ENCODE measurements at regions not wholly inside any gene's neighbourhood (a gene's known extent, or its start where the extent isn't known, plus 50 kb on each side); places are given as distances from the start of the nearest gene placed in this dataset.

DNA sequence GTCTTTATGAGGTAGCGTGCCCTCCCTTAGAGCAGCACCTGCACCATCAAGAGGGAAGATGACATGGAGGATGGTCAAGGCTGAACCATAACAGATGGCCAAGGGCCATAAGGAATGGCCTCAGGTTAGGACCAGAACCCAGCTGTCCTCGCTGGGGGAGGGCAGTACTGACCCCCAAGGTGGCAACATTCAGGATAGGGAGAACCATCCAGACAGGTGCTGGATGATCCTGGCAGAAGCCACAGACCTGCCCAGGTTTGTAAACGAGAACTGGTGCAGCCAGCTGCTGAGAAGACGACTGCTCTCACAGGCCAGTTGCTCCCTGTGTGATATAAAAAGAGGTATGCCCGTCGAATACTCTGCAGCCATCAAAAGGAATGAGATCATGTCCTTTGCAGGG is 320.4 kb downstream of the GLRX3 start:
- no peak for DNase-seq (ENCODE audit: low read depth)
- TF ChIP-seq, protein P1, sequence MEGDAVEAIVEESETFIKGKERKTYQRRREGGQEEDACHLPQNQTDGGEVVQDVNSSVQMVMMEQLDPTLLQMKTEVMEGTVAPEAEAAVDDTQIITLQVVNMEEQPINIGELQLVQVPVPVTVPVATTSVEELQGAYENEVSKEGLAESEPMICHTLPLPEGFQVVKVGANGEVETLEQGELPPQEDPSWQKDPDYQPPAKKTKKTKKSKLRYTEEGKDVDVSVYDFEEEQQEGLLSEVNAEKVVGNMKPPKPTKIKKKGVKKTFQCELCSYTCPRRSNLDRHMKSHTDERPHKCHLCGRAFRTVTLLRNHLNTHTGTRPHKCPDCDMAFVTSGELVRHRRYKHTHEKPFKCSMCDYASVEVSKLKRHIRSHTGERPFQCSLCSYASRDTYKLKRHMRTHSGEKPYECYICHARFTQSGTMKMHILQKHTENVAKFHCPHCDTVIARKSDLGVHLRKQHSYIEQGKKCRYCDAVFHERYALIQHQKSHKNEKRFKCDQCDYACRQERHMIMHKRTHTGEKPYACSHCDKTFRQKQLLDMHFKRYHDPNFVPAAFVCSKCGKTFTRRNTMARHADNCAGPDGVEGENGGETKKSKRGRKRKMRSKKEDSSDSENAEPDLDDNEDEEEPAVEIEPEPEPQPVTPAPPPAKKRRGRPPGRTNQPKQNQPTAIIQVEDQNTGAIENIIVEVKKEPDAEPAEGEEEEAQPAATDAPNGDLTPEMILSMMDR (IDR thresholded peaks at IDR 0.05; ENCODE audit: insufficient read depth, low read length, severe bottlenecking) = no peak
- Histone ChIP-seq H3K36me3 (ENCODE audit: control insufficient read depth, insufficient read depth, low read length) (no peaks in the 10 kb centered on the region), H3K27me3 (ENCODE audit: control insufficient read depth, insufficient read depth, low read length) (no peaks in the 10 kb centered on the region), H3K4me3 (ENCODE audit: low read depth, low read length) (no peak overlapping the region)
- no peak for FAIRE-seq

DNA sequence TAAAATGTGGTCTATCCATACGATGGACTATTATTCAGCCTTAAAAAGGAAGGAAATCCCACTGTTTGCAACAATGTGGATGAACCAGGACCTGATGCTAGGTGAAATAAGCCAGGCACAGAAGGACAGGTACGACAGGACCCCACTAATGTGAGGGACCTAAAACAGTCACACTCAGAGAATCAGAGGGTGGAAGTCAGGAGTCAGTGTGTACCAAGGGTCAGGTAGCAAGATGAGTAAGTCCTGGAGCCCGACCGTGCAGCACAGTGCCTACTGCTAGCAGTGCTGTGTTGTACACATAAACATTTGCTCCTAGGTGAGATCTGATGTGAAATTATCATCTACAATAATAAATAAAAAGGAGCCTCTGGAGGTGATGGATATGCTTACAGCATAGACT is 322.3 kb downstream of the GLRX3 start:
- TF ChIP-seq, protein P1 (IDR thresholded peaks at IDR 0.05; ENCODE audit: insufficient read depth, low read length, severe bottlenecking) = no peak
- Histone ChIP-seq H3K36me3 (ENCODE audit: control insufficient read depth, insufficient read depth, low read length) (no peaks in the 10 kb centered on the region), H3K27me3 (ENCODE audit: control insufficient read depth, insufficient read depth, low read length) (no peaks in the 10 kb centered on the region), H3K4me3 (ENCODE audit: low read depth, low read length) (no peak overlapping the region)
- DNase-seq (ENCODE audit: low read depth) = no peak
- no peak for FAIRE-seq

DNA sequence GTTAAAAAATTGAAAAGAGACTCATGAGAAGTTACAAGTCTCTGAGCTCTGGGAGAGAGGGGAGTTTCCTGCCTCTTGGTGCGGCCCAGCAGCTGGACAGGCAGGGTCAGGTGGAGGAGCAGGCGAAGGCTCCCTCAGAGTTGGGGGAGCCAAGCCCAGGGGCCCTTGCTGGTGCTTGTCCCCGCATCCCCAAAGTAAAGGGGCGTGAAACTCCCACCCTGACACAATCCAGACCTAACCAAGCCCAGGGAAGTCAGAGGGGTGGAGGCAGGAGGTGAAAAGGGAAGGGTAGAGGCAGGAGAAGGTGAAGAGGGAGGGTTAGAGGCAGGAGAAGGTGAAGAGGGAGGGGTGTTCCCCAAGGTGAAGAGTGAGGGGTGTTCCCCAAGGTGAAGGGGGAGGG is 322.8 kb downstream of the GLRX3 start:
- TF ChIP-seq, protein P1 (IDR thresholded peaks at IDR 0.05; ENCODE audit: insufficient read depth, low read length, severe bottlenecking) = no peak
- no peak for DNase-seq (ENCODE audit: low read depth)
- FAIRE-seq = no peak
- H3K27me3 ChIP-seq (ENCODE audit: control insufficient read depth, insufficient read depth, low read length) = no peaks in the 10 kb centered on the region
- H3K36me3 ChIP-seq (ENCODE audit: control insufficient read depth, insufficient read depth, low read length) = no peaks in the 10 kb centered on the region
- no peak overlapping the region for H3K4me3 ChIP-seq (ENCODE audit: low read depth, low read length)

DNA sequence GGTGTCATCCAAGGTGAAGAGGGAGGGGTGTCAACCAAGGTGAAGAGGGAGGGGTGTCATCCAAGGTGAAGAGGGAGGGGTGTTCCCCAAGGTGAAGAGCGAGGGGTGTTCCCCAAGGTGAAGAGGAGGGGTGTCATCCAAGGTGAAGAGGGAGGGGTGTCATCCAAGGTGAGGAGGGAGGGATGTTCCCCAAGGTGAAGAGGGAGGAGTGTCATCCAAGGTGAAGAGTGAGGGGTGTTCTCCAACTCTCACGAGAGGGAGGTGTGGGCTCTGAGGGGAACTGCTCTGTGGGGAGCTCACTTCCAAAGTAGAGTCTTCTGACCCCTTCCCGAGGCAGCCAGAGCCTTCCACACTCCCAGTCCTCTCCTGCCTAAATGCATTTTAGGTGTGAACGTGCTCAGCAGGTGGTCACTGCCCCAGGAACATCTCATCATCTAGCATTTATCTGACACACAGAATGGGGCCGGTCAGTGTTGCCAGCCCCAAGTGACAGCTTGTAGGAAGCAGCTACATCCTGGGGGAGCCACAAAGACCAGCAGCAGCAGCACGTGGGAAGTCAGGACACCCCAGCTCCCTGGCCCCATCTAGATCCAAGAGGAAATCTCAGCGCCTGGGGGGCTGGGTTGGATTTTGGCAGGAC is 323.8 kb downstream of the GLRX3 start:
- Histone ChIP-seq H3K36me3 (ENCODE audit: control insufficient read depth, insufficient read depth, low read length) (no peaks in the 10 kb centered on the region), H3K27me3 (ENCODE audit: control insufficient read depth, insufficient read depth, low read length) (no peaks in the 10 kb centered on the region), H3K4me3 (ENCODE audit: low read depth, low read length) (no peak overlapping the region)
- DNase-seq (ENCODE audit: low read depth) (no peak), FAIRE-seq (no peak)
- TF ChIP-seq, protein P1 (IDR thresholded peaks at IDR 0.05; ENCODE audit: insufficient read depth, low read length, severe bottlenecking) = no peak

DNA sequence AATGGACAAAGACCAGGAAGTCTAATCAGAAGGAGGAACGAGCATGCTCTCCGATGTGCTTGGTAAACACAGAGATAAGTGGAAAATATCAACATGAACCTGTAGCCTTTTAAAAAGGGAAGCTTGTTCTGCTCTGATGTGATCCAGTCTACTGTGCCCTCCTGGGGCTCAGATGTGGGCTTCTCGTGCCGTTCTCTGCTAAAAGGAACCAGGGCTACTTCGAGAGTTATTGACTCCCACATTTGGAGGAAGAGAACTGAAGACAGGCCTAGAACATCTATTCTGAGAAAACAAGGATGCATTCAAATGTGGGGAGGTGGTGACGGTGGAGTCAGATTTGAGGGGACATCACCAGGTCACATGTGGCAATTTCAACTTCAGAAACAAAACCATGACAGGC is 325.4 kb downstream of the GLRX3 start:
- TF ChIP-seq, protein P1 (IDR thresholded peaks at IDR 0.05; ENCODE audit: insufficient read depth, low read length, severe bottlenecking) = no peak
- no peak for DNase-seq (ENCODE audit: low read depth)
- no peaks in the 10 kb centered on the region for H3K36me3 ChIP-seq (ENCODE audit: control insufficient read depth, insufficient read depth, low read length)
- H3K4me3 ChIP-seq (ENCODE audit: low read depth, low read length) = no peak overlapping the region
- H3K27me3 ChIP-seq (ENCODE audit: control insufficient read depth, insufficient read depth, low read length) = no peaks in the 10 kb centered on the region
- no peak for FAIRE-seq

Measured in bronchial epithelial cell (primary cell).